ENCODE measurements at regions not wholly inside any gene's neighbourhood (a gene's known extent, or its start where the extent isn't known, plus 50 kb on each side); places are given as distances from the start of the nearest gene placed in this dataset.

GRCh38 chr5:124692950-124693349 is 53.5 kb downstream of the ZNF608 start:
- FAIRE-seq: no peak
- Histone ChIP-seq H3K27me3 (ENCODE audit: control insufficient read depth in 2 of 2, insufficient read depth in 2 of 2, low read length in 2 of 2) (no peaks in the 10 kb centered on the region), H3K9ac (replicated peaks; ENCODE audit: extremely low read depth, insufficient read depth, low read length) (no peak overlapping the region), H3K4me3 (replicated peaks in 1 of 3; ENCODE audit: insufficient read depth in 1 of 3, low read depth in 1 of 3, low read length in 3 of 3) (no peak overlapping the region), H3K9me3 (replicated peaks; ENCODE audit: control insufficient read depth, insufficient read depth, low read length) (no peaks in the 10 kb centered on the region), H3K4me1 (ENCODE audit: control insufficient read depth, extremely low read depth, insufficient read depth, low read length) (no peaks in the 10 kb centered on the region), H3K36me3 (ENCODE audit: control insufficient read depth in 2 of 2, extremely low read depth in 1 of 2, insufficient read depth in 2 of 2, low read length in 2 of 2) (no peaks in the 10 kb centered on the region), H3K9me1 (replicated peaks; ENCODE audit: control insufficient read depth, extremely low read depth, insufficient read depth, low read length) (no peaks in the 10 kb centered on the region), H3K79me2 (ENCODE audit: control insufficient read depth, insufficient read depth, low read length) (peaks cover 4% of the 10 kb centered on the region), H3K4me2 (ENCODE audit: insufficient read depth, low read length) (no peak overlapping the region), H3K27ac (ENCODE audit: insufficient read depth, low read depth, low read length) (no peak overlapping the region), H2AFZ (ENCODE audit: low read depth, low read length) (no peak overlapping the region), H4K20me1 (replicated peaks; ENCODE audit: control insufficient read depth, extremely low read depth, insufficient read depth, low read length) (peaks cover 2% of the 10 kb centered on the region)
- ChIA-PET POLR2A (no interaction called here), CTCF (no interaction called here)
- dilution Hi-C loops (cut with MboI; ENCODE audit: extremely low pct_ligation_motif_present, low sequenced_read_pairs): no loop called here
- intact Hi-C loops (cut with micrococcal nuclease): no loop called here
- BruUV-seq (replicated peaks): no TSS peak
- TF ChIP-seq POLR2A (IDR thresholded peaks at IDR 0.05; ENCODE audit: low read depth, low read length) (no peak), JUN (IDR thresholded peaks at IDR 0.05; ENCODE audit: borderline replicate concordance, insufficient read depth, insufficient read length, low read depth) (no peak), POLR2AphosphoS5 (IDR thresholded peaks at IDR 0.05; ENCODE audit: insufficient read depth, low read depth, low read length) (no peak)
- no peak for DNase-seq (ENCODE audit: low read depth, low spot score)

DNA sequence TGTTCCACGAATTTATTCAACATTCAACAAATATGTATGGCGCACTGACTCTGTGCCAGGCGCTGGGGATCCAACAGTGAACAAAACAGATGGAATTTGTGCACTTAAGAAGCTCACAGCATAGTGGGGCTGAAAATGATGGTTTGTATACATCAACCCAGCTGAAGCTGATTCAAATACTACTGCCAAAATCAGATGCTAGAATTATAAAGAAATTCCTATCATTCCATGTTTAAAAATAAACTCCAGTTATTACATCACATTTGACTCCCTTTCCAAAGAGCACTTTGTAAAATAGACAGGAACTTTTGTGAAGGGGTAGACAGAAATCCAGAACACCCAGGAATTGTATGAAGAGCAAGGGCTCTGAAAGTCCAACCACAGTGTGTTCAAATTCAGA is 54.1 kb downstream of the ZNF608 start:
- Histone ChIP-seq H3K4me3 (replicated peaks in 1 of 3; ENCODE audit: insufficient read depth in 1 of 3, low read depth in 1 of 3, low read length in 3 of 3) (no peak overlapping the region), H3K27ac (ENCODE audit: insufficient read depth, low read depth, low read length) (no peak overlapping the region), H3K9me3 (replicated peaks; ENCODE audit: control insufficient read depth, insufficient read depth, low read length) (no peaks in the 10 kb centered on the region), H3K4me2 (ENCODE audit: insufficient read depth, low read length) (no peak overlapping the region), H3K79me2 (ENCODE audit: control insufficient read depth, insufficient read depth, low read length) (peaks cover 4% of the 10 kb centered on the region), H3K9ac (replicated peaks; ENCODE audit: extremely low read depth, insufficient read depth, low read length) (no peak overlapping the region), H3K9me1 (replicated peaks; ENCODE audit: control insufficient read depth, extremely low read depth, insufficient read depth, low read length) (no peaks in the 10 kb centered on the region), H3K27me3 (ENCODE audit: control insufficient read depth in 2 of 2, insufficient read depth in 2 of 2, low read length in 2 of 2) (no peaks in the 10 kb centered on the region), H3K36me3 (ENCODE audit: control insufficient read depth in 2 of 2, extremely low read depth in 1 of 2, insufficient read depth in 2 of 2, low read length in 2 of 2) (no peaks in the 10 kb centered on the region), H4K20me1 (replicated peaks; ENCODE audit: control insufficient read depth, extremely low read depth, insufficient read depth, low read length) (peaks cover 2% of the 10 kb centered on the region), H3K4me1 (ENCODE audit: control insufficient read depth, extremely low read depth, insufficient read depth, low read length) (no peaks in the 10 kb centered on the region), H2AFZ (ENCODE audit: low read depth, low read length) (no peak overlapping the region)
- intact Hi-C loops (cut with micrococcal nuclease): no loop called here
- ChIA-PET POLR2A (no interaction called here), CTCF (no interaction called here)
- BruUV-seq (replicated peaks): no TSS peak
- no peak for DNase-seq (ENCODE audit: low read depth, low spot score)
- dilution Hi-C loops (cut with MboI; ENCODE audit: extremely low pct_ligation_motif_present, low sequenced_read_pairs): no loop called here
- no peak for FAIRE-seq
- TF ChIP-seq, protein P1, sequence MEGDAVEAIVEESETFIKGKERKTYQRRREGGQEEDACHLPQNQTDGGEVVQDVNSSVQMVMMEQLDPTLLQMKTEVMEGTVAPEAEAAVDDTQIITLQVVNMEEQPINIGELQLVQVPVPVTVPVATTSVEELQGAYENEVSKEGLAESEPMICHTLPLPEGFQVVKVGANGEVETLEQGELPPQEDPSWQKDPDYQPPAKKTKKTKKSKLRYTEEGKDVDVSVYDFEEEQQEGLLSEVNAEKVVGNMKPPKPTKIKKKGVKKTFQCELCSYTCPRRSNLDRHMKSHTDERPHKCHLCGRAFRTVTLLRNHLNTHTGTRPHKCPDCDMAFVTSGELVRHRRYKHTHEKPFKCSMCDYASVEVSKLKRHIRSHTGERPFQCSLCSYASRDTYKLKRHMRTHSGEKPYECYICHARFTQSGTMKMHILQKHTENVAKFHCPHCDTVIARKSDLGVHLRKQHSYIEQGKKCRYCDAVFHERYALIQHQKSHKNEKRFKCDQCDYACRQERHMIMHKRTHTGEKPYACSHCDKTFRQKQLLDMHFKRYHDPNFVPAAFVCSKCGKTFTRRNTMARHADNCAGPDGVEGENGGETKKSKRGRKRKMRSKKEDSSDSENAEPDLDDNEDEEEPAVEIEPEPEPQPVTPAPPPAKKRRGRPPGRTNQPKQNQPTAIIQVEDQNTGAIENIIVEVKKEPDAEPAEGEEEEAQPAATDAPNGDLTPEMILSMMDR (IDR thresholded peaks at IDR 0.05; ENCODE audit: extremely low read depth in 1 of 2, insufficient read depth in 1 of 2, low read depth in 1 of 2, low read length in 2 of 2): no peak
- TF ChIP-seq GATA2 (IDR thresholded peaks at IDR 0.05; ENCODE audit: insufficient read depth, insufficient read length, low read depth, low read length): no peak
- TF ChIP-seq POLR2AphosphoS5 (IDR thresholded peaks at IDR 0.05; ENCODE audit: insufficient read depth, low read depth, low read length): no peak
- no peak for TF ChIP-seq FOS (IDR thresholded peaks at IDR 0.05; ENCODE audit: borderline replicate concordance, insufficient read depth, low read length)
- TF ChIP-seq JUN (IDR thresholded peaks at IDR 0.05; ENCODE audit: borderline replicate concordance, insufficient read depth, insufficient read length, low read depth): no peak
- no peak for TF ChIP-seq EZH2 (IDR thresholded peaks at IDR 0.05; ENCODE audit: borderline replicate concordance, low read depth, low read length, severe bottlenecking)
- TF ChIP-seq, protein P2, sequence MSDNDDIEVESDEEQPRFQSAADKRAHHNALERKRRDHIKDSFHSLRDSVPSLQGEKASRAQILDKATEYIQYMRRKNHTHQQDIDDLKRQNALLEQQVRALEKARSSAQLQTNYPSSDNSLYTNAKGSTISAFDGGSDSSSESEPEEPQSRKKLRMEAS (IDR thresholded peaks at IDR 0.05; ENCODE audit: insufficient read depth, insufficient read length): no peak
- no peak for TF ChIP-seq POLR2A (IDR thresholded peaks at IDR 0.05; ENCODE audit: low read depth, low read length)
- no peak for TF ChIP-seq MYC (IDR thresholded peaks at IDR 0.05; ENCODE audit: low read depth, low read length)

Measured in endothelial cell of umbilical vein (primary cell).